Fibroblast of lung (primary cell): ENCODE measurements at regions not wholly inside any gene's neighbourhood (a gene's known extent, or its start where the extent isn't known, plus 50 kb on each side); places are given as distances from the start of the nearest gene placed in this dataset.

Experiments used
- CTCF ChIP-seq, 2 donors: IDR thresholded peaks in 1 of 2; conservative IDR thresholded peaks in 1 of 2; 1 replicate in 1 of 2; 2 replicates in 1 of 2; pipeline ENCODE4 v1.5.1; 2011 to 2012; ENCODE audit warnings: low read length in 2 of 2, control low read depth in 1 of 2, inconsistent platforms in 1 of 2, low read depth in 1 of 2, mild to moderate bottlenecking in 1 of 2
- EZH2 ChIP-seq: IDR thresholded peaks from 2 replicates; pipeline ENCODE4 v1.5.1; 2012; ENCODE audit warnings: low read length, control low read depth, mild to moderate bottlenecking; ENCODE audit errors: missing control alignments

- no peak for TF ChIP-seq CTCF (conservative IDR thresholded peaks at IDR 0.05 in 1 of 2, IDR thresholded peaks at IDR 0.05 in 1 of 2; ENCODE audit: low read depth in 1 of 2, low read length in 2 of 2)
- TF ChIP-seq EZH2 = no peak
Observed at GRCh38 chr12:131641315-131641714, 69.6 kb upstream of the SFSWAP start.
